Ishikawa (cell line): ENCODE measurements at regions not wholly inside any gene's neighbourhood (a gene's known extent, or its start where the extent isn't known, plus 50 kb on each side); places are given as distances from the start of the nearest gene placed in this dataset.

Experiments used
- CREB1 ChIP-seq: IDR thresholded peaks from 2 replicates; pipeline ENCODE4 v1.6.1; 2012; ENCODE audit warnings: low read depth
- EGR1 ChIP-seq: IDR thresholded peaks from 2 replicates; pipeline ENCODE4 v1.6.1; 2012
- RAD21 ChIP-seq: IDR thresholded peaks from 2 replicates; pipeline ENCODE4 v1.6.1; 2012; ENCODE audit warnings: low read depth
- TAF1 ChIP-seq: IDR thresholded peaks from 2 replicates; pipeline ENCODE4 v1.6.1; 2012; ENCODE audit warnings: low read depth, mild to moderate bottlenecking

DNA sequence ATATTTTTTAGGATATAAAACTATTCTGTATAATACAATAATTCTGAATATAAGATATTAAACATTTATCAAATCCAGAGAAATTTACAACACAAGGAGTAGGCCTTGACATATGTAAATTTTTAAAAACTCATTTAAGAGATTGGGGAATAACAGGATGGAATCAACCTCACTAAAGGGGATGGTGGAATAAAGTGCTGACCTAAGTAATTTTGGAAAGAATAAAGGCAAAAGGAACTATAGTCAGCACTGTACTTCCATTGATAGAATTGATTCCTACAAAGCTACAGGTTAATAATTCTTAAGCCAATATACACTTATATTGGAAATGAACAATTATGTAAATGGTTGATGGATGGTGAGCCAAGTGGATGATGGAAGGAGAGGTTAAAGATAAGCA lies 549.3 kb downstream of the TBL1XR1 start:
- TF ChIP-seq TAF1 (no peak), EGR1 (no peak), RAD21 (no peak), CREB1 (no peak)
